ENCODE measurements at regions not wholly inside any gene's neighbourhood (a gene's known extent, or its start where the extent isn't known, plus 50 kb on each side); places are given as distances from the start of the nearest gene placed in this dataset.

DNA sequence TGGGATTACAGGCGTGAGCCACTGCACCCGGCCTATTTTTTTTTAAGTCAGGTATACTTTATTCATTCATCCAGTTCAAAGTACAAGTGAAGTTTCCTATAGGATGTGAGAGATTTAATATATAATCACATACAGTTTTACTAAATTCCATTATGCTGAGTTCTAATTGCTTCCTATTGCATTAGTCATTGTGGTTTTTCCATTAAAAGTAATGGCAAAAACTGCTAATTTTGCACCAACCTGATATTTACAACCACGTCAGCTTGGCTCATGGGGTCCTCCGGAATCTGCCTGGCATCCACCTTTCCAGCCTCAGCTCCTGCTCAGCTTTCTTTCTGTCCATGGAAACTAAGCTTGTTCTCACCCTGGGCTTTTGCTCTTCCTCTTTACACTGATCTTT lies 67.0 kb upstream of the CSRP2 start:
- no peaks in the 10 kb centered on the region for H3K79me2 ChIP-seq (ENCODE audit: low read depth)
- H3K36me3 ChIP-seq: no peaks in the 10 kb centered on the region
- no peak overlapping the region for H3K4me2 ChIP-seq
- no peaks in the 10 kb centered on the region for H3K4me1 ChIP-seq
- no peak overlapping the region for H3K27ac ChIP-seq
- Mint-ChIP-seq H3K27me3 (ENCODE audit: insufficient read depth, low read depth) (no peaks in the 10 kb centered on the region), H3K4me1 (no peaks in the 10 kb centered on the region), H3K9me3 (no peaks in the 10 kb centered on the region), H3K36me3 (no peaks in the 10 kb centered on the region), H3K27ac (no peak overlapping the region), H3K4me3 (no peak overlapping the region)
- no peaks in the 10 kb centered on the region for H4K20me1 ChIP-seq (ENCODE audit: low read depth)
- no peak overlapping the region for H2AFZ ChIP-seq (replicated peaks)
- TF ChIP-seq EZH2phosphoT487 (IDR thresholded peaks at IDR 0.05) (no peak), EZH2 (IDR thresholded peaks at IDR 0.05) (no peak)
- H3K9me3 ChIP-seq (ENCODE audit: low read depth): no peaks in the 10 kb centered on the region
- H3F3A ChIP-seq (ENCODE audit: low read depth): no peaks in the 10 kb centered on the region
- no peak for DNase-seq (ENCODE audit: low spot score)
- H3K9ac ChIP-seq: no peak overlapping the region
- no peak overlapping the region for H3K4me3 ChIP-seq
- no peaks in the 10 kb centered on the region for H3K27me3 ChIP-seq

DNA sequence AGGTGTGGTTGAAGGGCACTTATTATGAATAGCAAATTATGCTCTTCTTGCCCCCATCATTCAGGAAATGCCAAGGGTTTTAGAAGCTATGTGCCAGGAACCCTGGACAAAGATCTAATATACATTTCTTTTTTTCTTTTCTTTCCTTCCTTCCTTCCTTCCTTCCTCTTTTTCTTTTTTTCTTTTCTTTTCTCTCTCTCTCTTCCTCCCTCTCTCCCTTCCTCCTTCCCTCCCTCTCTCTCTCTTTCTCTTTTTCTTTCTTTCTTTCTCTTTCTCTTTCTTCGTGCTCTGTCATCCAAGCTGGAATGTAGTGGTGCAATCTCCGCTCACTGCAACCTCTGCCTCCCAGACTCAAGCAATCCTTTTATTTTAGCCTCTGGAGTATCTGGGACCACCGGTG lies 66.1 kb upstream of the CSRP2 start:
- Mint-ChIP-seq H3K36me3 (no peaks in the 10 kb centered on the region), H3K27me3 (ENCODE audit: insufficient read depth, low read depth) (no peaks in the 10 kb centered on the region)

DNA sequence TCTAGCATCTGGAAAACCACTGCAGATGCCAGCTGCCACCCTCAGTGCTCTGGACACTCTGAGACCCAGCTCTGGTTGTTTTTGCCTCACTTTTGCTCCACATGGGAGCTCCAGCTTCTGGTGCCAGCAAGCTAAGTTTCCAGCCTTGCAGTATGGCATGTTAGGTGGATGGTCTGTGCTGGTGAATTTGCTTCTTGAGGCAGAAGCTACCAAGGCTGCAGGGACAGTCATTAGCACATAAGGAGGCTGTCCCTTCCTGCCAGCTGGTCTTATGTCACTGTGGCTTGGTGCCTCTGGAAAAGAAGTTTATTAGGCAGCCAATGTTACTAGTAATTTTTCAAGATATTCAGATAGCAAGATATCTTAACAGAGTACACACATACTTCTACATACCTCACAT lies 64.2 kb upstream of the CSRP2 start:
- peaks cover 2% of the 10 kb centered on the region for H3K27me3 Mint-ChIP-seq (ENCODE audit: insufficient read depth, low read depth)
- no peak overlapping the region for H3K27ac ChIP-seq
- no peak overlapping the region for H3K4me3 ChIP-seq
- no peaks in the 10 kb centered on the region for H3F3A ChIP-seq (ENCODE audit: low read depth)
- no peaks in the 10 kb centered on the region for H3K36me3 ChIP-seq
- TF ChIP-seq EZH2phosphoT487 (IDR thresholded peaks at IDR 0.05): no peak
- TF ChIP-seq, protein P1, sequence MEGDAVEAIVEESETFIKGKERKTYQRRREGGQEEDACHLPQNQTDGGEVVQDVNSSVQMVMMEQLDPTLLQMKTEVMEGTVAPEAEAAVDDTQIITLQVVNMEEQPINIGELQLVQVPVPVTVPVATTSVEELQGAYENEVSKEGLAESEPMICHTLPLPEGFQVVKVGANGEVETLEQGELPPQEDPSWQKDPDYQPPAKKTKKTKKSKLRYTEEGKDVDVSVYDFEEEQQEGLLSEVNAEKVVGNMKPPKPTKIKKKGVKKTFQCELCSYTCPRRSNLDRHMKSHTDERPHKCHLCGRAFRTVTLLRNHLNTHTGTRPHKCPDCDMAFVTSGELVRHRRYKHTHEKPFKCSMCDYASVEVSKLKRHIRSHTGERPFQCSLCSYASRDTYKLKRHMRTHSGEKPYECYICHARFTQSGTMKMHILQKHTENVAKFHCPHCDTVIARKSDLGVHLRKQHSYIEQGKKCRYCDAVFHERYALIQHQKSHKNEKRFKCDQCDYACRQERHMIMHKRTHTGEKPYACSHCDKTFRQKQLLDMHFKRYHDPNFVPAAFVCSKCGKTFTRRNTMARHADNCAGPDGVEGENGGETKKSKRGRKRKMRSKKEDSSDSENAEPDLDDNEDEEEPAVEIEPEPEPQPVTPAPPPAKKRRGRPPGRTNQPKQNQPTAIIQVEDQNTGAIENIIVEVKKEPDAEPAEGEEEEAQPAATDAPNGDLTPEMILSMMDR (IDR thresholded peaks at IDR 0.05): no peak
- TF ChIP-seq EZH2 (IDR thresholded peaks at IDR 0.05): no peak
- no peaks in the 10 kb centered on the region for H3K27me3 ChIP-seq
- H2AFZ ChIP-seq (replicated peaks): no peak overlapping the region
- no peak for DNase-seq (ENCODE audit: low spot score)
- no peaks in the 10 kb centered on the region for H3K4me1 Mint-ChIP-seq
- H3K4me2 ChIP-seq: no peak overlapping the region
- H3K79me2 ChIP-seq (ENCODE audit: low read depth): no peaks in the 10 kb centered on the region
- no peaks in the 10 kb centered on the region for H3K4me1 ChIP-seq
- no peaks in the 10 kb centered on the region for H4K20me1 ChIP-seq (ENCODE audit: low read depth)
- H3K9ac ChIP-seq: no peak overlapping the region
- H3K4me3 Mint-ChIP-seq: no peak overlapping the region
- no peaks in the 10 kb centered on the region for H3K9me3 ChIP-seq (ENCODE audit: low read depth)
- no peaks in the 10 kb centered on the region for H3K9me3 Mint-ChIP-seq
- H3K36me3 Mint-ChIP-seq: no peaks in the 10 kb centered on the region
- no peak overlapping the region for H3K27ac Mint-ChIP-seq

More for the DNA sequence above, 66.1 kb upstream of the CSRP2 start:
- H3K4me3 Mint-ChIP-seq: no peak overlapping the region
- no peak overlapping the region for H3K4me3 ChIP-seq
- no peaks in the 10 kb centered on the region for H3K9me3 ChIP-seq (ENCODE audit: low read depth)
- no peaks in the 10 kb centered on the region for H3K4me1 ChIP-seq
- H3K9me3 Mint-ChIP-seq: no peaks in the 10 kb centered on the region
- no peaks in the 10 kb centered on the region for H3F3A ChIP-seq (ENCODE audit: low read depth)
- H2AFZ ChIP-seq (replicated peaks): no peak overlapping the region
- no peak overlapping the region for H3K27ac ChIP-seq
- H3K79me2 ChIP-seq (ENCODE audit: low read depth): no peaks in the 10 kb centered on the region
- no peak overlapping the region for H3K27ac Mint-ChIP-seq
- H3K9ac ChIP-seq: no peak overlapping the region
- no peaks in the 10 kb centered on the region for H3K36me3 ChIP-seq
- no peaks in the 10 kb centered on the region for H3K27me3 ChIP-seq
- no peaks in the 10 kb centered on the region for H4K20me1 ChIP-seq (ENCODE audit: low read depth)
- TF ChIP-seq EZH2phosphoT487 (IDR thresholded peaks at IDR 0.05) (no peak), EZH2 (IDR thresholded peaks at IDR 0.05) (no peak)
- TF ChIP-seq, protein P1 (IDR thresholded peaks at IDR 0.05): no peak
- no peaks in the 10 kb centered on the region for H3K4me1 Mint-ChIP-seq
- no peak overlapping the region for H3K4me2 ChIP-seq
- DNase-seq (ENCODE audit: low spot score): no peak

DNA sequence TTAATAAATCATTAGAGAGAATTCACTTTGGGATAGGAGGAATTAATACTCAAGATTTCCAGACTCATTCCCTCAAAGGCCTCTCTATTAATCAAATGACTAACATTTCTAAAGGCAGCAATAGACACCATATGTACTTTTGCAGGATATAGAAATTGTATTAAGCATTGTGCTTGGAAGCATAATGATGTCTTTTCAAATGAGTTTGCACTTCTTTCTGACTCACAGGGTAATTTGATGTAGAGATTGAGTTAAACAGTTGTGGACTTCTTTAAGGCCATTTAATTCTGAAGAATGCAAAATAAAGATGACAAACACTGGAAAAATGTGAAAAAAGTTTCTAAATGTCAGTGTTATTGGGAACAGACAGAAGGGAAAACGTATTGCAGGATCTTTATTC lies 63.4 kb upstream of the CSRP2 start:
- DNase-seq (ENCODE audit: low spot score): no peak
- Histone ChIP-seq H2AFZ (replicated peaks) (no peak overlapping the region), H3K4me1 (no peaks in the 10 kb centered on the region), H4K20me1 (ENCODE audit: low read depth) (no peaks in the 10 kb centered on the region), H3K9me3 (ENCODE audit: low read depth) (no peaks in the 10 kb centered on the region), H3K9ac (no peak overlapping the region), H3K4me2 (no peak overlapping the region), H3F3A (ENCODE audit: low read depth) (no peaks in the 10 kb centered on the region), H3K36me3 (no peaks in the 10 kb centered on the region), H3K79me2 (ENCODE audit: low read depth) (no peaks in the 10 kb centered on the region), H3K27ac (no peak overlapping the region), H3K4me3 (no peak overlapping the region), H3K27me3 (no peaks in the 10 kb centered on the region)
- TF ChIP-seq, protein P1 (IDR thresholded peaks at IDR 0.05): no peak
- no peak for TF ChIP-seq EZH2 (IDR thresholded peaks at IDR 0.05)
- no peak for TF ChIP-seq EZH2phosphoT487 (IDR thresholded peaks at IDR 0.05)
- Mint-ChIP-seq H3K4me3 (no peak overlapping the region), H3K36me3 (no peaks in the 10 kb centered on the region), H3K4me1 (no peaks in the 10 kb centered on the region), H3K27me3 (ENCODE audit: insufficient read depth, low read depth) (peaks cover 2% of the 10 kb centered on the region), H3K9me3 (no peaks in the 10 kb centered on the region), H3K27ac (no peak overlapping the region)

Measured in neural progenitor cell (in vitro differentiated cells).